ENCODE measurements at regions not wholly inside any gene's neighbourhood (a gene's known extent, or its start where the extent isn't known, plus 50 kb on each side); places are given as distances from the start of the nearest gene placed in this dataset.
A peak's percentile ranks its signal among the peaks of the same experiment; 100 is the strongest.

GRCh38 chr11:29373725-29374124, 643.1 kb downstream of the KCNA4 start:
- no peak for DNase-seq (ENCODE audit: extremely low read depth, low read depth)

- no peak for DNase-seq (ENCODE audit: extremely low read depth, low read depth)
Measured at GRCh38 chr11:29368126-29368525, 648.7 kb downstream of the KCNA4 start.

GRCh38 chr11:29364006-29364405, 652.8 kb downstream of the KCNA4 start:
- no peak for DNase-seq (ENCODE audit: extremely low read depth, low read depth)

GRCh38 chr11:29361369-29361768, 655.5 kb downstream of the KCNA4 start:
- DNase-seq (ENCODE audit: extremely low read depth, low read depth): peak; percentile 11

- no peak for DNase-seq (ENCODE audit: extremely low read depth, low read depth)
Measured at GRCh38 chr11:29353833-29354232, 663.0 kb downstream of the KCNA4 start.

GRCh38 chr11:29352273-29352795, 664.5 kb downstream of the KCNA4 start:
- no peak for DNase-seq (ENCODE audit: extremely low read depth, low read depth)

- no peak for DNase-seq (ENCODE audit: extremely low read depth, low read depth)
Measured at GRCh38 chr11:29351301-29351873, 665.4 kb downstream of the KCNA4 start.

- peak; percentile 36 for DNase-seq (ENCODE audit: extremely low read depth, low read depth)
Measured at GRCh38 chr11:29343465-29344333, 673.1 kb downstream of the KCNA4 start.

- DNase-seq (ENCODE audit: extremely low read depth, low read depth): no peak
Measured at GRCh38 chr11:29336727-29337575, 679.9 kb downstream of the KCNA4 start.

- no peak for DNase-seq (ENCODE audit: extremely low read depth, low read depth)
Measured at GRCh38 chr11:29334776-29335130, 682.1 kb downstream of the KCNA4 start.

- DNase-seq (ENCODE audit: extremely low read depth, low read depth): peak; percentile 63
Measured at GRCh38 chr11:29333993-29334775, 682.6 kb downstream of the KCNA4 start.

- peak; percentile 61 for DNase-seq (ENCODE audit: extremely low read depth, low read depth)
Measured at GRCh38 chr11:29331451-29332010, 685.3 kb downstream of the KCNA4 start.

- peak; percentile 65 for DNase-seq (ENCODE audit: extremely low read depth, low read depth)
Measured at GRCh38 chr11:29328961-29329441, 687.8 kb downstream of the KCNA4 start.

- no peak for DNase-seq (ENCODE audit: extremely low read depth, low read depth)
Measured at GRCh38 chr11:29327891-29328290, 688.9 kb downstream of the KCNA4 start.

GRCh38 chr11:29326757-29327156, 690.1 kb downstream of the KCNA4 start:
- no peak for DNase-seq (ENCODE audit: extremely low read depth, low read depth)

GRCh38 chr11:29324328-29324727, 692.5 kb downstream of the KCNA4 start:
- no peak for DNase-seq (ENCODE audit: extremely low read depth, low read depth)

- DNase-seq (ENCODE audit: extremely low read depth, low read depth): no peak
Measured at GRCh38 chr11:29321293-29322132, 695.3 kb downstream of the KCNA4 start.

- no peak for DNase-seq (ENCODE audit: extremely low read depth, low read depth)
Measured at GRCh38 chr11:29320196-29320595, 696.6 kb downstream of the KCNA4 start.

- no peak for DNase-seq (ENCODE audit: extremely low read depth, low read depth)
Measured at GRCh38 chr11:29319210-29319609, 697.6 kb downstream of the KCNA4 start.
